ENCODE measurements at regions not wholly inside any gene's neighbourhood (a gene's known extent, or its start where the extent isn't known, plus 50 kb on each side); places are given as distances from the start of the nearest gene placed in this dataset.

- Histone ChIP-seq H3K79me1 (ENCODE audit: low read depth, low read length) (no peaks in the 10 kb centered on the region), H2BK120ac (replicated peaks; ENCODE audit: low read depth, low read length) (no peak overlapping the region), H2AFZ (ENCODE audit: low read length) (no peak overlapping the region), H3K9me3 (ENCODE audit: insufficient read depth in 2 of 2, low read depth in 1 of 2, low read length in 1 of 2) (no peaks in the 10 kb centered on the region; a peak in 1 of 4 replicates), H4K8ac (ENCODE audit: extremely low read depth, insufficient read depth, low read length) (no peak overlapping the region), H3K27me3 (replicated peaks in 1 of 4; ENCODE audit: control insufficient read depth in 3 of 4, extremely low read depth in 1 of 4, insufficient read depth in 3 of 4, low read length in 3 of 4) (no peaks in the 10 kb centered on the region), H3K23me2 (ENCODE audit: low read depth, low read length) (no peaks in the 10 kb centered on the region; the same call in 1 of the 2 replicates), H3K79me2 (ENCODE audit: control insufficient read depth in 1 of 2, insufficient read depth in 2 of 2, low read length in 2 of 2) (no peaks in the 10 kb centered on the region), H3K4me3 (ENCODE audit: extremely low read depth in 1 of 4, insufficient read depth in 2 of 4, low read depth in 3 of 4, low read length in 4 of 4) (no peak overlapping the region), H3K27ac (ENCODE audit: low read depth, low read length) (no peak overlapping the region), H2BK15ac (ENCODE audit: low read length) (no peak overlapping the region), H3K56ac (replicated peaks; ENCODE audit: insufficient read length, low read depth, low read length) (no peak overlapping the region), H2AK5ac (ENCODE audit: low read depth, low read length) (no peak overlapping the region), H3K9ac (replicated peaks in 1 of 4; ENCODE audit: extremely low read depth in 1 of 4, low read depth in 3 of 4, low read length in 3 of 4) (no peak overlapping the region), H2BK20ac (ENCODE audit: low read length) (no peak overlapping the region), H3K4me1 (replicated peaks in 1 of 4; ENCODE audit: control insufficient read depth in 3 of 4, insufficient read depth in 4 of 4, low read length in 3 of 4) (no peaks in the 10 kb centered on the region), H3K14ac (ENCODE audit: insufficient read length) (no peak overlapping the region), H4K20me1 (replicated peaks in 1 of 2; ENCODE audit: control insufficient read depth in 1 of 2, insufficient read depth in 2 of 2, low read length in 2 of 2) (no peaks in the 10 kb centered on the region), H3K18ac (ENCODE audit: extremely low read depth, low read length) (no peak overlapping the region), H3K23ac (ENCODE audit: insufficient read length) (no peak overlapping the region), H3K4ac (replicated peaks; ENCODE audit: insufficient read length, low read depth, low read length) (no peak overlapping the region), H4K91ac (replicated peaks; ENCODE audit: insufficient read length, low read length) (no peak overlapping the region), H2BK12ac (ENCODE audit: low read depth, low read length) (no peak overlapping the region), H3K36me3 (ENCODE audit: control insufficient read depth in 2 of 4, insufficient read depth in 4 of 4, low read length in 3 of 4) (no peaks in the 10 kb centered on the region), H4K5ac (ENCODE audit: insufficient read length, low read depth, low read length) (no peak overlapping the region), H3K4me2 (ENCODE audit: insufficient read depth in 1 of 2, low read depth in 2 of 2, low read length in 2 of 2) (no peak overlapping the region), H2BK5ac (ENCODE audit: low read depth, low read length) (no peak overlapping the region)
- 88% methylated on average over 2 of the region's 2 CpGs; no CpG with 5 or more reads in 1 of the 2 experiments for WGBS, 2 experiments (ENCODE audit: extremely low coverage in 1 of 2, insufficient coverage in 1 of 2, insufficient read length in 1 of 2, insufficient replicate concordance in 2 of 2, low coverage in 1 of 2, low lambda C conversion rate in 2 of 2, missing lambda C conversion rate in 1 of 2)
- DNase-seq (ENCODE audit: low read depth in 1 of 2, low spot score in 2 of 2) = no peak
- ChIA-PET POLR2A (ENCODE audit: partially characterized antibody) (no interaction called here), CTCF (ENCODE audit: partially characterized antibody) (interaction anchor here (1.6 kb wide), 1 partner anchor 1126 kb away, joined by 3 read pairs; no protein-coding TSS in a partner anchor)
- TF ChIP-seq POU5F1 (IDR thresholded peaks at IDR 0.05; ENCODE audit: low read depth, low read length) (no peak), KDM5A (IDR thresholded peaks at IDR 0.05; ENCODE audit: low read length) (no peak), EZH2 (IDR thresholded peaks at IDR 0.05; ENCODE audit: low read depth, low read length, severe bottlenecking) (no peak), MAX (IDR thresholded peaks at IDR 0.05) (no peak), SP2 (IDR thresholded peaks at IDR 0.05; ENCODE audit: low read length) (no peak), TCF12 (IDR thresholded peaks at IDR 0.05; ENCODE audit: low read depth, low read length) (no peak), NRF1 (IDR thresholded peaks at IDR 0.05; ENCODE audit: low read depth, low read length) (no peak), KDM4A (IDR thresholded peaks at IDR 0.05; ENCODE audit: low read depth, low read length, severe bottlenecking) (no peak), MAFK (IDR thresholded peaks at IDR 0.05; ENCODE audit: low read depth, low read length) (no peak)
- TF ChIP-seq, protein P1, sequence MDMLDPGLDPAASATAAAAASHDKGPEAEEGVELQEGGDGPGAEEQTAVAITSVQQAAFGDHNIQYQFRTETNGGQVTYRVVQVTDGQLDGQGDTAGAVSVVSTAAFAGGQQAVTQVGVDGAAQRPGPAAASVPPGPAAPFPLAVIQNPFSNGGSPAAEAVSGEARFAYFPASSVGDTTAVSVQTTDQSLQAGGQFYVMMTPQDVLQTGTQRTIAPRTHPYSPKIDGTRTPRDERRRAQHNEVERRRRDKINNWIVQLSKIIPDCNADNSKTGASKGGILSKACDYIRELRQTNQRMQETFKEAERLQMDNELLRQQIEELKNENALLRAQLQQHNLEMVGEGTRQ (IDR thresholded peaks at IDR 0.05; ENCODE audit: low read length) = no peak
- no peak for FAIRE-seq
These were observed 211.7 kb downstream of the TLE1 start for GRCh38 chr9:81477669-81478068.
